MCF 10A (cell line): ENCODE measurements at regions not wholly inside any gene's neighbourhood (a gene's known extent, or its start where the extent isn't known, plus 50 kb on each side); places are given as distances from the start of the nearest gene placed in this dataset.

Experiments used
- BruUV-seq: library from RNA; stranded (reverse); fragments of 400-500 nt; replicated peaks from 2 replicates; lab custom pipeline; 2021; lab: Mats Ljungman, UMichigan
- CTCF ChIA-PET: fragments of 300-600 bp; sonication (Branson Sonifier 250); formaldehyde crosslinking; extraction: SDS; loops from one replicate; lab custom pipeline; 2021; ENCODE audit warnings: antibody characterized with exemption, inconsistent platforms; lab: Yijun Ruan, JAX
- POLR2A ChIA-PET: fragments of 300-600, 350-650 bp; sonication (Branson Sonifier 250); formaldehyde crosslinking; extraction: SDS; loops from one replicate; lab custom pipeline; 2020; ENCODE audit warnings: antibody characterized with exemption, inconsistent platforms; lab: Yijun Ruan, JAX
- DNase-seq: peaks from one replicate; pipeline ENCODE4 v3.0.0-alpha.2; 2018; ENCODE audit not compliant: unreplicated experiment
- H3K27ac Mint-ChIP-seq: one replicate; pipeline ENCODE4 v1.8.0; 2022; ENCODE audit warnings: mild to moderate bottlenecking, low read depth, mixed read lengths; ENCODE audit not compliant: unreplicated experiment
- H3K27me3 Mint-ChIP-seq: one replicate; pipeline ENCODE4 v1.8.0; 2022; ENCODE audit warnings: mixed read lengths; ENCODE audit not compliant: insufficient read depth, unreplicated experiment
- H3K36me3 Mint-ChIP-seq: one replicate; pipeline ENCODE4 v1.8.0; 2022; ENCODE audit warnings: mild to moderate bottlenecking, moderate library complexity, mixed read lengths; ENCODE audit not compliant: insufficient read depth, unreplicated experiment
- H3K4me1 Mint-ChIP-seq: one replicate; pipeline ENCODE4 v1.8.0; 2022; ENCODE audit warnings: mixed read lengths; ENCODE audit not compliant: insufficient read depth, unreplicated experiment
- H3K4me3 Mint-ChIP-seq: one replicate; pipeline ENCODE4 v1.8.0; 2022; ENCODE audit warnings: mild to moderate bottlenecking, moderate library complexity, mixed read lengths; ENCODE audit not compliant: unreplicated experiment
- H3K9me3 Mint-ChIP-seq: one replicate; pipeline ENCODE4 v1.8.0; 2022; ENCODE audit warnings: mixed read lengths; ENCODE audit not compliant: unreplicated experiment
- CTCF ChIP-seq: fragments of 200-600 bp; IDR thresholded peaks from one replicate; pipeline ENCODE4 v1.8.0; 2022; ENCODE audit warnings: antibody characterized with exemption, mild to moderate bottlenecking; ENCODE audit not compliant: unreplicated experiment
- intact Hi-C: fragments of 100-400 bp; cut with micrococcal nuclease; formaldehyde crosslinking; loops from 2 replicates; pipeline ENCODE4 v1.14.1; 2022

- Mint-ChIP-seq H3K4me3 (no peak overlapping the region), H3K36me3 (peaks cover 5% of the 10 kb centered on the region), H3K4me1 (peaks cover 6% of the 10 kb centered on the region), H3K27me3 (no peaks in the 10 kb centered on the region), H3K9me3 (no peaks in the 10 kb centered on the region), H3K27ac (no peak overlapping the region)
- ChIA-PET CTCF (interaction anchor here (0.6 kb wide), 1 partner anchor 63 kb away, joined by 3 read pairs; no protein-coding TSS in a partner anchor), POLR2A (interaction anchor here (0.8 kb wide), 1 partner anchor 10 kb away, joined by 3 read pairs; no protein-coding TSS in a partner anchor)
- DNase-seq: no peak
- TF ChIP-seq CTCF: no peak
- BruUV-seq: no TSS peak
- intact Hi-C loops: no loop called here
These were observed 472.9 kb downstream of the ARHGEF28 start for GRCh38 chr5:74098941-74099340.

- peaks cover 2% of the 10 kb centered on the region for H3K4me1 Mint-ChIP-seq
- no peaks in the 10 kb centered on the region for H3K9me3 Mint-ChIP-seq
- H3K4me3 Mint-ChIP-seq: no peak overlapping the region
- TF ChIP-seq CTCF: no peak
- BruUV-seq: no TSS peak
- peaks cover 5% of the 10 kb centered on the region for H3K36me3 Mint-ChIP-seq
- POLR2A ChIA-PET: interaction anchor here (0.8 kb wide), 1 partner anchor 9 kb away, joined by 3 read pairs; no protein-coding TSS in a partner anchor
- CTCF ChIA-PET: interaction anchor here (0.6 kb wide), 1 partner anchor 63 kb away, joined by 3 read pairs; no protein-coding TSS in a partner anchor
- no peak for DNase-seq
- no peaks in the 10 kb centered on the region for H3K27me3 Mint-ChIP-seq
- intact Hi-C loops: no loop called here
- no peak overlapping the region for H3K27ac Mint-ChIP-seq
These were observed 472.5 kb downstream of the ARHGEF28 start for GRCh38 chr5:74098456-74098855.

- intact Hi-C loops: no loop called here
- ChIA-PET POLR2A (interaction anchor here (0.9 to 1.5 kb wide), 3 partner anchors 11 to 21 kb away, joined by 3 to 4 read pairs (median 3); no protein-coding TSS in a partner anchor), CTCF (interaction anchor here (0.8 kb wide), 1 partner anchor 22 kb away, joined by 3 read pairs; no protein-coding TSS in a partner anchor)
- DNase-seq: no peak
- Mint-ChIP-seq H3K36me3 (peaks cover 5% of the 10 kb centered on the region), H3K9me3 (no peaks in the 10 kb centered on the region), H3K4me1 (no peaks in the 10 kb centered on the region), H3K27ac (no peak overlapping the region), H3K27me3 (no peaks in the 10 kb centered on the region), H3K4me3 (no peak overlapping the region)
- no TSS peak for BruUV-seq
- no peak for TF ChIP-seq CTCF
These were observed 470.3 kb downstream of the ARHGEF28 start for GRCh38 chr5:74096325-74096724.

GRCh38 chr5:74095871-74096270 is 469.9 kb downstream of the ARHGEF28 start:
- TF ChIP-seq CTCF: no peak

More at GRCh38 chr5:74095871-74096270, 469.9 kb downstream of the ARHGEF28 start:
- H3K27ac Mint-ChIP-seq: no peak overlapping the region
- H3K27me3 Mint-ChIP-seq: no peaks in the 10 kb centered on the region
- no peaks in the 10 kb centered on the region for H3K9me3 Mint-ChIP-seq
- ChIA-PET CTCF (interaction anchor here (0.8 kb wide), 1 partner anchor 21 kb away, joined by 3 read pairs; no protein-coding TSS in a partner anchor), POLR2A (interaction anchor here (0.6 to 1.5 kb wide), 3 partner anchors 11 to 138 kb away, joined by 3 to 4 read pairs (median 3); no protein-coding TSS in a partner anchor)
- DNase-seq: no peak
- H3K36me3 Mint-ChIP-seq: peaks cover 5% of the 10 kb centered on the region
- intact Hi-C loops: no loop called here
- no TSS peak for BruUV-seq
- H3K4me3 Mint-ChIP-seq: no peak overlapping the region
- H3K4me1 Mint-ChIP-seq: no peaks in the 10 kb centered on the region
